GM18511 (cell line): ENCODE measurements at regions not wholly inside any gene's neighbourhood (a gene's known extent, or its start where the extent isn't known, plus 50 kb on each side); places are given as distances from the start of the nearest gene placed in this dataset.
"Not testable (repeated sequence)": the region's sequence is repeated elsewhere in the genome, so short reads cannot be mapped to it uniquely, and the experiment has no call there.

ENCODE experiments used
- ATAC-seq: cut with Tn5 transposase; IDR thresholded peaks from one replicate; pipeline ENCODE4 v1.9.1; 2021; ENCODE audit warnings: mild to moderate bottlenecking, moderate library complexity; ENCODE audit not compliant: unreplicated experiment

DNA sequence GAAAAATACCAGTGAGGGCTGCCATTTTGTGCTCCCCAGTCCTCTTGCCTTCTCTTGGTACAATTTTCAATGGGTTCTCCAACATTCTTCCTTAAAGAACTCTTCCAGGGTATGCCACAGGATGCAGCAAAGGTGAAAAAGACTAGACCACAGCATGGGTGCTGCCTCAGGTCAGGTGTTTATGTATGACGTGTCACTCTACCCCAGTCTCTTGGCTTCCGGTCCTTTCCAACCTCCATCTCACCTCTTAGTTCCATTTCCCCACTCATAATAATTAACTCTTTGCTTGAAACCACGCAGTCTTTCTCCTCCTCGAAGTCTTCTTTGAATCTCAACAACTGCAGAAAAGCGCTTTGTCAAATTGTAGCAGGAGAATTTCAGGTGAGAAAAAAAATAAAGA lies 104.7 kb upstream of the TBC1D5 start:
- ATAC-seq, result no peak

- no peak for ATAC-seq
Measured at GRCh38 chr3:17846466-17846865, 104.0 kb upstream of the TBC1D5 start.

DNA sequence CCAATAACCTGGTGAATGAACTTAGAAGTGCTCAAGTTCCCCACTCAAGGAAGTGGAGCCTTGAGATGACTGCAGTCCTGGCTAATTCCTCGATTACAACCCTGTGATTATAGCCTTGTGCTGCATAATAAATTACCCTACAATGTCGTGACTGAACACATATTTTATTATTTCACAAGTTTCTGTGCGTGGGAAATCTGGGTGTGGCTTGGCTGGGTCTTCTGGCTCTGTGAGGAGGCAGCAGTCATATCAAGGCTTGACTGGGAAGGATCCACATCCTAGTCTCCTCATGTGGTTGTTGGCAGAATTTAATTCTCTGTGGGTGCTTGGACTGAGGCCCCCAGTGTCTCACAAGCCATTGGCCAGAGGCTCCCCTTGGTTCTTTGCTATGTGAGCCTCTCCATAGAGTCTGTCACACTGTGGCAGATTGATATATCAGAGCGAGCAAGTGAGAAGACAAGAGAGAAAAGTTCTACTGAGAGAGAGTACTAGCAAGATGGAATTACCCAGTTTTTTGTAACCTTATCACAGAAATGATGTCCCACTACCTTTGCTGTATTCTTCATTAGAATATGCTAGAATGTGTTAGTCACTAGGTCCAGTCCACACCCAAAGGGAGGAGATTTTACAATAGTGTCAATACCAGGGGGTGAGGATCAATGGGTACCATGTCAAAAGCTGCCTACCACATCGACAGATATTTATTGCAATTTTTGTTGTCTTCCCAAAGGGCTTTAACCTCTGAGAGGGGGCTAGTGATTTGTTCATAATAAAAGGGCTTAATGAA lies 102.8 kb upstream of the TBC1D5 start:
- ATAC-seq, result no peak

DNA sequence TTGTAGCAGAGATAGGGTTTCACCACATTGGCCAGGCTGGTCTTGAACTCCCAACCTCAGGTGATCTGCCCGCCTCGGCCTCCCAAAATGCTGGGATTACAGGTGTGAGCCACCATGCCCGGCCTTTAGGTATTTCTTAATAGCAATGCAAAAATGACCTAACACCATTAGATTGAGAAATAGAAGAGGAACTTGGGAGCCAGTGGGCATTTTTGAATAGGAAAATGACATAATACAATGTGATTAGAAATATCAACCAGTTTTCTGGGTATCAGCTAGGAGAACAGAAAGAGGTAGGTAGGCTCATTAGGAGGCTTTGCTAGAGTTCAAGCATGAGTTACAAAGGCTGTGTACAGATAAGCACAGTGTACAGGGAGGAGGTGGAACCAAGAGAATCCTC lies 101.8 kb upstream of the TBC1D5 start:
- no peak for ATAC-seq

GRCh38 chr3:17841190-17841828 lies 98.9 kb upstream of the TBC1D5 start:
- peak; percentile 92 for ATAC-seq

GRCh38 chr3:17840651-17841050 lies 98.2 kb upstream of the TBC1D5 start:
- ATAC-seq, result no peak

- no peak for ATAC-seq
Measured at GRCh38 chr3:17840126-17840525, 97.7 kb upstream of the TBC1D5 start.

DNA sequence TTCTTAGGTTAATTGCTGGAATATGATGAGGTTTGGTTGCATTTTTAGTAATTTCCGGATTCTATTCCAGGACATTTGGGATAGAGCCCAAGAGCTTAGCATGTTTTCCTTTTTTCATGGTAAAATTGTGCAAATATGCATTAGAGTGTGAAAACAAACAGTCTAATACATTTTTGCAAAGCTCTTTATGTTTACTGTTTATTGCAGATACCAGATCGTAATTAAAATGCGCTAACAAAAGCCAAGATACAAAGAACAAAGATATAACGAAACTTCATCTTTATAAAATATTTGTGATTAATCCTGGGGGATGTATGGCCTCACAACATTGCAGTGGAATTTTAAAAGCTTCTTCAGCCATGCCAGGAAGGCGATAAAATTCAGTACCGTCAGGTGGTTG lies 94.5 kb upstream of the TBC1D5 start:
- no peak for ATAC-seq

DNA sequence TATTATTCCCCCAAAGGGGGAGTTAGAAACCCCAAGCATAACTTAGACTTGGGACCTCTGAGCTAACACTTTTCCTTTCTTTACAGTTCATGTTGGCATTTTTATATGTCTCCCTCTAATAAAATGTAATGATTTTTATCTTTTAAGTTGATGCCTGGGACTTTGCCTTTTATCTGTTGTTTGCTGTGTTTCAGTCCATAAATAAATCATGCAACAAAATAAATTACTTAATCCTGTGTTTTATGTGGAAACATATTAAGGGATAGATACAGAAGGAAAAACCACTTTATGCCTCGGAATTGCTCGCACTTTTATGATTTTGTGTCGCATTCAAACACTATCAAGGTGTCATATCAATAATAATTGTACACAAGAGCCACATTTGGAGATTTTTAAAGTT lies 93.7 kb upstream of the TBC1D5 start:
- no peak for ATAC-seq

DNA sequence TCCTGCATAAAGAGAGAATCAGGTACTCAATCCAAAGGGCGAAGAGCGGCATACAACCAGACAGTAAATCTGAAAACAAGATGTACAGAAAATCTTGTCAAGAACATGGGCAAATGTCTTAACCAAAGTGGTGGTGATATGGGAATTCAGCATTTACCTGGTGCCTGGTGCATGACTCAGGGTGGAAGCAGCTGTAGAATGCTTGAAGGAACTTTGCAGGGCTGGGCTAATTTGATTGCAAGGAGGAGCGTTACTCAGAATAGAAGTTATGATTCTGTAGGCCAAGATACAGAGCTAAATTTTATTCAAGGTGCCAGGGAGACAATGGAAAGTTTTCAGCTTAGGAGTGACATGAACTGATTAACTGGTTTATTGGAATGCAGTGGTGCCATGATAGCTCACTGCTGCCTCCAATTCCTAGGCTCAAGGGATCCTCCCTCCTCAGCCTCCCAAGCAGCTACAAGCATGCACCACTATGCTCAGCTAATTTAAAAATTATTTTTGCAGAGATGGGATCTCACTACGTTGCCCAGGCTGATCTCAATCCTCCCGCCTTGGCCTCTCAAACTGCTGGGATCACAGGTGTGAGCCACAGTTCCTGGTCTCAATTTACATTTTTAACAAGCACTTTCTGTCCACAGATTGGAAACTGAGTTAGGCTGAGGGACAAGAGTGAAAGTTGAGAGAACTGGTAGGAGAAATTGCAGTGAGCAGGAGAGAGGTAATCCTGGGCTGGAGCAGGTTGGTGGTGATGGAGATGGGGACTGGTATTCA lies 91.5 kb upstream of the TBC1D5 start:
- ATAC-seq, result no peak

DNA sequence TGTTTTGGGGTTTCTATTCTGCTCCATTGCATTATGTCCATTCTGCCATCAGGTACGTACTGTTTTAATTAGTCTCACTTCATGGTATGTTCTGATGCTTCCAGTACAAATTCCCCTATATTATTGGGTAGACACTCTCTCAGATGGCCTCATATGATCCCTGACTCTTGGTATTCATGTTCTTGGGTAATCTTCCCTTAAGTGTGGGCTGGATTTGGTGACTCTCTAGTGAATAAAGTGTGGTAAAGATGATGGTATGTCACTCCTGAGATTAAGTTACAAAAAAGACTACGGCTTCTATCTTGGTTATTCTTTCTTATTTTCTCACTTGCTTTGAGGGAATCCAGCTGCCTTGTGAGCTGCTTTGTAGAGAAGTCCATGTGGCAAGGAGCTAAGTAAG lies 89.6 kb upstream of the TBC1D5 start:
- no peak for ATAC-seq

DNA sequence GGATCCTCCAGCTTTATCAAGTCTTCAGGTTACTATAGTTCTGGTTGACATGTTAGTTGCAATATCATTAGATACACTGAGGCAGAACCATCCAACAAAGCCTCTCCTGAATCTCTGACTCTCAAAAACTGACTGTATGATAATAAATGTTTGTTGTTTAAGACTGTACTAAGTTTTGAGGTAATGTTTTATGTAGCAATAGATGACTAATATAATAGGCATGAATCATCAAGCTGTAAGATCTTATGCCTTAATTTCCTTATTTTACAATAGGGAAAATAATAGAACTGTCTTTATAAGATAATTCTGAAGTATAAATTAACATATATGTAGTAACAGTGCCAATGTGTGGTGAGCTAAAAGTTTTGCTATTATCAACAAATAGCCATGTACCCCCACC lies 88.9 kb upstream of the TBC1D5 start:
- ATAC-seq, result no peak

DNA sequence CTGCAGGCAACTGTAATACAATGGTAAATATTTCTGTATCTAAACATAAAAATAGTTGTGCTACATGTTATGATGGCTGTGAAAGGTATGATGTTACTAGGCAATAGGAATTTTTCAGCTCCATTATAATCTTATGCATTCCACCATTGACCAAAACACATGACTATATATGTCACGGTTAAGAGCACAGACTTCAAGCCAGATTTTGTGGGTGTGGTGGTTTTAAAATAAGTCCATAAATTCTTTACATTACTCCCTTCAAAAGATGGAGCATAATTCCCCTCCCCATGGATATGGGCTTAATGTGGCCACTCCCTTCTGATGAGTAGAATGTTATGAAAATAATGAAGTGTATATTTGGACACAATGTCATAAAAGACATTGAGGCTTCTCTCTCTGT lies 88.4 kb upstream of the TBC1D5 start:
- ATAC-seq, result no peak

DNA sequence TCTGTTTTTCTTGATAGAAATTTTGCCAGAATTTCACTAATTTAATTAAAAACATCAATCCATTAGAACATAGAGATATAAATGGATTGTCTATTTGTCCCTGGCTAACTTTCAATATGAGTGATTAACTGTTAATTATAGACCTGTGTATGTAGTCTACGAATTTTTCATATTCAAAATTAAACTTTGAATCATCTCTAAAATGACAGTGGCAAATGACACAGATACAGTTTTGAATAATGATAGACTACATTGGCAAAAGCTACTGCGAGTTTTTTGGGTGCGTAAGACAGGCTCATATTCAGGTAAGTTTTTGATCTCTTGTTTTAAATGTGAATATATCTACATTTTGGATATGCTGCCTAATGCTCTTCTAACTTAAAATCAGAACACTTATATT lies 86.0 kb upstream of the TBC1D5 start:
- no peak for ATAC-seq

DNA sequence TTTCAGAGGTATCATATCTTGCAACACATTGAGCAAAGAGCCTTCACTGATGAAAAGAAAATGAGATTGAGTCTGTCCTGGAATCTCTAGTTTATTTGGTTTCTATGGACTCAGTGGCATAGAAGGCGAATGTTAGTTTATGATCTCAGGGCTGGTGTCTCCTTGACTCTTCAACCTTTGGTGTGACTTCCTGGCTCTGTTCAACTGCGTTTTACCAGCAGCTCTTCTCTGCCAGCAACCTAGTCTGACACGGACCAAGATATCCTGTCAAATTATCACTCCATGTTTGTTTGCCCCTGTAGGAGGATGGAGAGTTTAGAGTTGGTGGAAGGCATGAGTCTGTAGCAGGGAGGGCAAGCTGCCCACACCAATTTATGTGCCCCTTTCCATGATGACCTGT lies 82.9 kb upstream of the TBC1D5 start:
- ATAC-seq, result no peak

DNA sequence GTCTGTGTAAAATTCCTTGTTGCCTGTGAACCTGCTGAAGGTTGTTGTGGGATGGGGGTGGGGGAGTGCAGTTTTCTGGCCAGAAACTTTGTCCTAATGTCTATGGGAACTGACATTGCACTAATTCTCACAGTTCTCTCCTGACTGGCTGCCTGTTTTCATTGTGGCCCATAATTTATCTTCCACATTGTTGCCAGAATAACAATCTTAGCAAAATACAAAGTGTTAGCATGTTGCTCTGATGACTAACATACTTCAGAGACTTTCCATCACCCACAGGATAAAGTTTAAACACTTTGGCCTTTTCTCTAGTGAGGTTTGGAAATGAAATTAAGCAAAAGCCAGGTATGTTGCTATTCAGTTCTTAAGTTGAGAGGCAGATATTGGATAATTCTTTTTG lies 81.4 kb upstream of the TBC1D5 start:
- no peak for ATAC-seq

- no peak for ATAC-seq
Measured at GRCh38 chr3:17823036-17823435, 80.6 kb upstream of the TBC1D5 start.

DNA sequence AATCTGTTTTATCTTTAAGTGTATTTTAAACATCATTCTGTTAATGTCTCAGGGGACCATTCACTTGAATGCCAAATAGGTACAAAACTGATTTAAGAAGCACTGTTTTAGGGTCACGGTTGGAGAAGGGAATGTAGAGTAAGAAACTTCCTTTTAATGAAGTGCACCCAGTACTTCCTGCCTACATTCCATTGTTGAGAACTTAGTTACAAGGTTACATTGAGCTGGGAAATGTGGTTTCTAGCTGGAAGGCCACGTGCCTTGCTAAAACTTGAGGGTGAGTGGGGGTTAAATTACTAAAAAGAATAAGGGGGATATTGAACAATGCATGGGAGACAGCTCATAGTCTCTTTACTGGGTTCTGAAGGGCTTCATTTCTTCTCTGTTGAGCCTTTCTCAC lies 78.3 kb upstream of the TBC1D5 start:
- no peak for ATAC-seq

DNA sequence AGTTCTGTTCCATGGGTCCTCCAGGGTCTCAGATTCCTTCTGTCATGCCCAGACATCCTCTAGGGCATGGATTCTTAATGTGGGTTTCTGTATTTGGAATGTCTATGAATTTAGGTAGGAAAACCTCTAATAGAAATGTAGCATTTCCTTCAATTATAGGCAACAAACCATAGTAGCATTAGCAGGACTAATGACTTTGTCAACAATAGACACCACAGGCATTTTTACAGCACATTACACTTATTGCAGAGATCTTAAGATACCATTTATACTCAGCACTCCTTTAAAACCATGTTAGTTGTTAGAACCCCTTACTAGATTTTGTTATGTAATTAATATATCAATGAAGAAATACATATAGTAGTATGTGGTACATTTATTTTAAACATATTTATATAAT lies 77.8 kb upstream of the TBC1D5 start:
- ATAC-seq, result no peak

- not testable (repeated sequence) for ATAC-seq
Measured at GRCh38 chr3:17817973-17818372, 75.5 kb upstream of the TBC1D5 start.

DNA sequence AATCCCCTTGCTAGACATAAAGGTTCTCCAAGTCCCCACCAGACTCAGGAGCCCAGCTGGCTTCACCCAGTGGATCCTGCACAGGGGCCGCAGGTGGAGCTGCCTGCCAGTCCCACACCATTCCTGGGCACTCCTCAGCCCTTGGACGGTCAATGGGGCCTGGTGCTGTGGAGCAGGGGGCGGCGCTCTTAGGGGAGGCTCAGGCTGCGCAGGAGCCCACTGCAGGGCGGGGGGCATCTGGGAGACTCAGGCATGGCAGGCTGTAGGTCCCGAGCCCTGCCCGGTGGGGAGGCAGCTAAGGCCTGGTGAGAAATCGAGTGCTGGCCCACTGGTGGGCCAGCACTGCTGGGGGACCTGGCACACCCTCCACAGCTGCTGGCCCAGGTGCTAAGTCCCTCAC lies 75.1 kb upstream of the TBC1D5 start:
- ATAC-seq, result no peak

DNA sequence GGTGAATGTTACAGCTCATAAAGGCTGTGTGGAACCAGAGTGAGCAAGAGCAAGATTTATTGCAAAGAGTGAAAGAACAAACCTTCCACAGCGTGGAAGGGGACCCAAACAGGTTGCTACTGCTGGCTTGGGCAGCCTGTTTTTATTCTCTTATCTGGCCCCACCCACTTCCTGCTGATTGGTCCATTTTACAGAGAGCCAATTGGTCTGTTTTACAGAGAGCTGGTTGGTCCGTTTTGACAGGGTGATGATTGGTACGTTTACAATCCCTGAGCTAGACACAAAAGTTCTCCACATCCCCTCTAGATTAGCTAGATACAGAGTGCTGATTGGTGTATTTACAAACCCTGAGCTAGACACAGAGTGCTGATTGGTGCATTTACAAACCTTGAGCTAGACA lies 74.4 kb upstream of the TBC1D5 start:
- ATAC-seq, result not testable (repeated sequence)
